ENCODE measurements at regions not wholly inside any gene's neighbourhood (a gene's known extent, or its start where the extent isn't known, plus 50 kb on each side); places are given as distances from the start of the nearest gene placed in this dataset.

GRCh38 chr14:97543816-97544215 lies 746.6 kb downstream of the VRK1 start:
- H3K4me3 ChIP-seq (ENCODE audit: low read depth, low read length) = no peak overlapping the region
- TF ChIP-seq CTCF (conservative IDR thresholded peaks at IDR 0.05; ENCODE audit: low read depth, low read length) = no peak
- no peak for DNase-seq (ENCODE audit: low read depth)

GRCh38 chr14:97544571-97544970 lies 747.4 kb downstream of the VRK1 start:
- TF ChIP-seq CTCF (conservative IDR thresholded peaks at IDR 0.05; ENCODE audit: low read depth, low read length) = no peak
- no peak overlapping the region for H3K4me3 ChIP-seq (ENCODE audit: low read depth, low read length)
- DNase-seq (ENCODE audit: low read depth) = no peak

GRCh38 chr14:97546491-97547230 lies 749.5 kb downstream of the VRK1 start:
- no peak overlapping the region for H3K4me3 ChIP-seq (ENCODE audit: low read depth, low read length)
- DNase-seq (ENCODE audit: low read depth) = no peak
- TF ChIP-seq CTCF (conservative IDR thresholded peaks at IDR 0.05; ENCODE audit: low read depth, low read length) = no peak

- DNase-seq (ENCODE audit: low read depth) = no peak
- no peak overlapping the region for H3K4me3 ChIP-seq (ENCODE audit: low read depth, low read length)
- no peak for TF ChIP-seq CTCF (conservative IDR thresholded peaks at IDR 0.05; ENCODE audit: low read depth, low read length)
These were observed 753.3 kb downstream of the VRK1 start for GRCh38 chr14:97550463-97550862.

- no peak overlapping the region for H3K4me3 ChIP-seq (ENCODE audit: low read depth, low read length)
- DNase-seq (ENCODE audit: low read depth) = no peak
- TF ChIP-seq CTCF (conservative IDR thresholded peaks at IDR 0.05; ENCODE audit: low read depth, low read length) = no peak
These were observed 757.4 kb downstream of the VRK1 start for GRCh38 chr14:97554597-97554996.

- H3K4me3 ChIP-seq (ENCODE audit: low read depth, low read length) = no peak overlapping the region
- no peak for TF ChIP-seq CTCF (conservative IDR thresholded peaks at IDR 0.05; ENCODE audit: low read depth, low read length)
- no peak for DNase-seq (ENCODE audit: low read depth)
These were observed 767.2 kb downstream of the VRK1 start for GRCh38 chr14:97564334-97564733.

- H3K4me3 ChIP-seq (ENCODE audit: low read depth, low read length) = no peak overlapping the region
- TF ChIP-seq CTCF (conservative IDR thresholded peaks at IDR 0.05; ENCODE audit: low read depth, low read length) = no peak
- DNase-seq (ENCODE audit: low read depth) = no peak
These were observed 774.0 kb downstream of the VRK1 start for GRCh38 chr14:97571201-97571600.

Data from choroid plexus epithelial cell (primary cell).